ENCODE measurements at regions not wholly inside any gene's neighbourhood (a gene's known extent, or its start where the extent isn't known, plus 50 kb on each side); places are given as distances from the start of the nearest gene placed in this dataset.

GRCh38 chr2:80725001-80725400 is 420.4 kb upstream of the LRRTM1 start:
- Histone ChIP-seq H3K27ac (no peak overlapping the region), H3K4me3 (no peak overlapping the region), H3K27me3 (no peaks in the 10 kb centered on the region), H3K9me3 (no peaks in the 10 kb centered on the region), H3K4me1 (ENCODE audit: insufficient read depth) (no peaks in the 10 kb centered on the region), H3K36me3 (no peaks in the 10 kb centered on the region)
- DNase-seq, result no peak
- intact Hi-C loops (cut with DNase I), result loop anchor here in 1 of 4 donors (2.0 kb wide), 1 partner anchor 18 kb away; no protein-coding TSS in a partner anchor
- no peak for TF ChIP-seq POLR2A (IDR thresholded peaks at IDR 0.05)
- no peak for TF ChIP-seq CTCF (IDR thresholded peaks at IDR 0.05)
- no peak for TF ChIP-seq EP300 (IDR thresholded peaks at IDR 0.05)
- WGBS, 3 donors, result 13 to 20% (median 15%) methylated on average over 1 of the region's 1 CpG

- intact Hi-C loops (cut with DNase I), result no loop called here
- TF ChIP-seq CTCF (IDR thresholded peaks at IDR 0.05), result no peak
- TF ChIP-seq POLR2A (IDR thresholded peaks at IDR 0.05), result no peak
- no peak for TF ChIP-seq EP300 (IDR thresholded peaks at IDR 0.05)
- Histone ChIP-seq H3K27me3 (no peaks in the 10 kb centered on the region), H3K36me3 (no peaks in the 10 kb centered on the region), H3K4me1 (ENCODE audit: insufficient read depth) (no peaks in the 10 kb centered on the region), H3K27ac (no peak overlapping the region), H3K4me3 (no peak overlapping the region), H3K9me3 (no peaks in the 10 kb centered on the region)
- 82 to 92% (median 89%) methylated on average over 2 of the region's 2 CpGs for WGBS, 3 donors
- DNase-seq, result no peak
Observed at GRCh38 chr2:80722803-80723202, 418.3 kb upstream of the LRRTM1 start.

- Histone ChIP-seq H3K4me3 (no peak overlapping the region), H3K9me3 (no peaks in the 10 kb centered on the region), H3K4me1 (ENCODE audit: insufficient read depth) (no peaks in the 10 kb centered on the region), H3K36me3 (no peaks in the 10 kb centered on the region), H3K27me3 (no peaks in the 10 kb centered on the region), H3K27ac (no peak overlapping the region)
- intact Hi-C loops (cut with DNase I), result loop anchor here in 1 of 4 donors (5.0 kb wide), 1 partner anchor 1038 kb away; no protein-coding TSS in a partner anchor
- DNase-seq, result no peak
- 60 to 77% (median 72%) methylated on average over 3 of the region's 3 CpGs for WGBS, 3 donors
- TF ChIP-seq CTCF (IDR thresholded peaks at IDR 0.05) (no peak), EP300 (IDR thresholded peaks at IDR 0.05) (no peak), POLR2A (IDR thresholded peaks at IDR 0.05) (no peak)
Observed at GRCh38 chr2:80719607-80720006, 415.1 kb upstream of the LRRTM1 start.

- WGBS, 3 donors, result 61 to 78% (median 68%) methylated on average over 1 of the region's 1 CpG
- Histone ChIP-seq H3K27ac (no peak overlapping the region), H3K4me1 (ENCODE audit: insufficient read depth) (no peaks in the 10 kb centered on the region), H3K9me3 (no peaks in the 10 kb centered on the region), H3K4me3 (no peak overlapping the region), H3K36me3 (no peaks in the 10 kb centered on the region), H3K27me3 (no peaks in the 10 kb centered on the region)
- TF ChIP-seq POLR2A (IDR thresholded peaks at IDR 0.05) (no peak), EP300 (IDR thresholded peaks at IDR 0.05) (no peak), CTCF (IDR thresholded peaks at IDR 0.05) (no peak)
- intact Hi-C loops (cut with DNase I), result loop anchor here in 1 of 4 donors (5.0 kb wide), 1 partner anchor 1042 kb away; no protein-coding TSS in a partner anchor
- DNase-seq, result no peak
Observed at GRCh38 chr2:80715433-80715832, 410.9 kb upstream of the LRRTM1 start.

All from ovary (tissue), 7 donors.